HepG2 (cell line): ENCODE measurements at regions not wholly inside any gene's neighbourhood (a gene's known extent, or its start where the extent isn't known, plus 50 kb on each side); places are given as distances from the start of the nearest gene placed in this dataset.

Source experiments
- ATAC-seq: fragments of 200-7000 bp; cut with Tn5 transposase; 3 replicates; pipeline ENCODE4 v1.9.1; 2020; ENCODE audit warnings: mild to moderate bottlenecking, moderate library complexity
- BruUV-seq: library from RNA; stranded (reverse); fragments of 400-500 nt; replicated peaks from 2 replicates; lab custom pipeline; 2021; lab: Mats Ljungman, UMichigan
- CTCF ChIA-PET: fragments of 300-600 bp; formaldehyde crosslinking; extraction: SDS; loops from one replicate; lab custom pipeline; 2021; ENCODE audit warnings: low total read pairs, inconsistent platforms, low intra/inter-chr PET ratio; lab: Yijun Ruan, JAX
- POLR2A ChIA-PET: fragments of 350-600 bp; sonication (Branson Sonifier 250); formaldehyde crosslinking; loops from one replicate; lab custom pipeline; 2020; ENCODE audit warnings: antibody characterized with exemption, inconsistent platforms; lab: Yijun Ruan, JAX
- DNase-seq: peaks from one replicate; pipeline ENCODE4 v3.0.0-alpha.2; 2015; ENCODE audit warnings: low spot score
- FAIRE-seq: peaks from 3 replicates; lab custom pipeline; 2011; peaks lifted over from hg19 to GRCh38; lab: Jason Lieb, UNC
- H2AFZ ChIP-seq: one replicate; pipeline ENCODE4 v1.6.1; 2011; ENCODE audit warnings: low read length, inconsistent platforms
- H3K27ac ChIP-seq: fragments of 300-600 bp; 3 replicates; pipeline ENCODE4 v1.8.0; 2011; ENCODE audit warnings: mixed run types, mild to moderate bottlenecking, mixed read lengths, low read length, inconsistent platforms; ENCODE audit not compliant: insufficient read depth; ENCODE audit errors: extremely low read length
- H3K27me3 ChIP-seq, 2 experiments: fragments of 200-600 bp in 1 of 2; 2 replicates in 1 of 2; 3 replicates in 1 of 2; pipeline versions ENCODE4 v1.6.0 to v1.8.0; 2011; ENCODE audit warnings: low read length in 2 of 2, mild to moderate bottlenecking in 2 of 2, moderate library complexity in 2 of 2, inconsistent platforms in 1 of 2; ENCODE audit not compliant: insufficient read depth in 2 of 2, control insufficient read depth in 1 of 2
- H3K36me3 ChIP-seq, 2 experiments: fragments of 200-600 bp in 1 of 2; replicated peaks in 1 of 2; 2 replicates in 1 of 2; 3 replicates in 1 of 2; pipeline versions ENCODE4 v1.5.1 to v1.8.0; 2011; ENCODE audit warnings: low read length in 2 of 2, inconsistent platforms in 1 of 2; ENCODE audit not compliant: insufficient read depth in 2 of 2, control insufficient read depth in 1 of 2
- H3K4me1 ChIP-seq: 2 replicates; pipeline ENCODE4 v1.5.1; 2012; ENCODE audit warnings: low read length, inconsistent platforms; ENCODE audit not compliant: insufficient read depth
- H3K4me2 ChIP-seq: 2 replicates; pipeline ENCODE4 v1.6.0; 2011; ENCODE audit warnings: low read depth, low read length, inconsistent platforms
- H3K4me3 ChIP-seq, 3 experiments: fragments of 200-600 bp in 1 of 3; sonication (generic), shearing (Covaris generic) in 1 of 3; replicated peaks in 1 of 3; 2 replicates each; pipeline ENCODE4 v1.5.1; 2011 to 2016; ENCODE audit warnings: low read length in 3 of 3, inconsistent platforms in 2 of 3, low read depth in 2 of 3, mild to moderate bottlenecking in 2 of 3, control low read depth in 1 of 3, mixed read lengths in 1 of 3; ENCODE audit not compliant: insufficient read depth in 1 of 3
- H3K79me2 ChIP-seq: one replicate; pipeline ENCODE4 v1.6.1; 2011; ENCODE audit warnings: low read length, inconsistent platforms; ENCODE audit not compliant: insufficient read depth
- H3K9ac ChIP-seq: 2 replicates; pipeline ENCODE4 v1.6.0; 2011; ENCODE audit warnings: mild to moderate bottlenecking, low read depth, low read length, inconsistent platforms; ENCODE audit not compliant: insufficient read depth
- H3K9me3 ChIP-seq: 2 replicates; pipeline ENCODE4 v1.5.1; 2012; ENCODE audit warnings: mild to moderate bottlenecking, low read length
- H4K20me1 ChIP-seq: 2 replicates; pipeline ENCODE4 v1.6.0; 2011; ENCODE audit warnings: inconsistent platforms, mild to moderate bottlenecking, low read length, moderate library complexity; ENCODE audit not compliant: insufficient read depth
- CEBPB ChIP-seq: IDR thresholded peaks from 2 replicates; pipeline ENCODE4 v1.6.1; 2011; ENCODE audit warnings: low read depth, low read length, improper control_type of control experiment, borderline replicate concordance
- ZBTB14 ChIP-seq: sonication (generic); formaldehyde crosslinking; IDR thresholded peaks from 2 replicates; pipeline ENCODE4 v1.4.0; 2020; ENCODE audit warnings: missing genetic modification reagents
- ZBTB34 ChIP-seq: sonication (generic); formaldehyde crosslinking; IDR thresholded peaks from 2 replicates; pipeline ENCODE4 v1.8.0; 2022; ENCODE audit warnings: mild to moderate bottlenecking, missing genetic modification reagents
- ZNF383 ChIP-seq: sonication (generic); formaldehyde crosslinking; IDR thresholded peaks from 2 replicates; pipeline ENCODE4 v1.4.0; 2020; ENCODE audit warnings: missing genetic modification reagents, mild to moderate bottlenecking, borderline replicate concordance
- WGBS: methylation state at CpG from one replicate; pipeline ENCODE4 v1.1.6; 2017; ENCODE audit warnings: low lambda C conversion rate; 5-methylcytosine and 5-hydroxymethylcytosine counted together
- in situ Hi-C: cut with HindIII; loops from 2 replicates; pipeline ENCODE4 v1.10.0; 2017; ENCODE audit warnings: low pct_unique_long_range_greater_than_20kb; ENCODE audit not compliant: extremely low pct_ligation_motif_present
- intact Hi-C: fragments of 100-400 bp; cut with micrococcal nuclease; formaldehyde crosslinking; loops from one replicate; pipeline ENCODE4 v1.10.0; 2022; ENCODE audit not compliant: unreplicated experiment

- Histone ChIP-seq H3K9ac (no peak overlapping the region), H3K27ac (no peak overlapping the region), H4K20me1 (no peaks in the 10 kb centered on the region), H3K9me3 (no peaks in the 10 kb centered on the region), H3K36me3 (no peaks in the 10 kb centered on the region), H3K4me2 (no peak overlapping the region), H3K4me1 (no peaks in the 10 kb centered on the region), H3K4me3 (no peak overlapping the region), H3K27me3 (peaks cover 3 to 64% of the 10 kb centered on the region in 2 experiments), H3K79me2 (no peaks in the 10 kb centered on the region), H2AFZ (no peak overlapping the region)
- ChIA-PET POLR2A (no interaction called here), CTCF (no interaction called here)
- in situ Hi-C loops (no loop called here), intact Hi-C loops (no loop called here)
- ATAC-seq (no peak), FAIRE-seq (no peak), DNase-seq (no peak)
- TF ChIP-seq ZNF383 (CRISPR knock-in tag) (no peak), CEBPB (peak; percentile 91)
- 49% methylated on average over 7 of the region's 7 CpGs for WGBS
- no TSS peak for BruUV-seq
These were observed 383.3 kb upstream of the MYT1L start for GRCh38 chr2:2714408-2714807.

- no peak for TF ChIP-seq ZBTB34
- no peak for TF ChIP-seq ZBTB14 (CRISPR knock-in tag)
- BruUV-seq: no TSS peak
- H3K4me1 ChIP-seq: no peaks in the 10 kb centered on the region
- in situ Hi-C loops (no loop called here), intact Hi-C loops (no loop called here)
- ChIA-PET CTCF (no interaction called here), POLR2A (no interaction called here)
- no peaks in the 10 kb centered on the region for H3K9me3 ChIP-seq
- DNase-seq (no peak), ATAC-seq (no peak), FAIRE-seq (no peak)
- no peaks in the 10 kb centered on the region for H3K79me2 ChIP-seq
- H3K36me3 ChIP-seq: no peaks in the 10 kb centered on the region
- no peaks in the 10 kb centered on the region for H4K20me1 ChIP-seq
- no peak overlapping the region for H2AFZ ChIP-seq
- no peak overlapping the region for H3K27ac ChIP-seq
- H3K4me2 ChIP-seq: no peak overlapping the region
- no peak overlapping the region for H3K4me3 ChIP-seq
- H3K9ac ChIP-seq: no peak overlapping the region
- H3K27me3 ChIP-seq: peaks cover 7 to 90% of the 10 kb centered on the region in 2 experiments; a peak in 4 of 5 replicates
- WGBS: 31% methylated on average over 12 of the region's 12 CpGs
These were observed 378.3 kb upstream of the MYT1L start for GRCh38 chr2:2709431-2709770.
